ENCODE measurements at regions not wholly inside any gene's neighbourhood (a gene's known extent, or its start where the extent isn't known, plus 50 kb on each side); places are given as distances from the start of the nearest gene placed in this dataset.
A peak's percentile ranks its signal among the peaks of the same experiment; 100 is the strongest.

GRCh38 chr1:87202451-87202850 is 126.2 kb upstream of the LMO4 start:
- no peaks in the 10 kb centered on the region for H3K9me3 ChIP-seq
- in situ Hi-C loops (cut with MboI; ENCODE audit: low sequenced_read_pairs) = no loop called here
- H3K36me3 ChIP-seq (replicated peaks) = no peaks in the 10 kb centered on the region
- no peak overlapping the region for H3K4me3 ChIP-seq
- DNase-seq (ENCODE audit: low spot score in 2 of 2) = no peak
- no peaks in the 10 kb centered on the region; the same call in 1 of the 2 replicates for H3K27me3 ChIP-seq (ENCODE audit: low read depth)
- no peaks in the 10 kb centered on the region for H3K4me1 ChIP-seq

GRCh38 chr1:87202922-87203655 is 125.6 kb upstream of the LMO4 start:
- Histone ChIP-seq H3K36me3 (replicated peaks) (no peaks in the 10 kb centered on the region), H3K4me1 (no peaks in the 10 kb centered on the region), H3K4me3 (no peak overlapping the region), H3K27me3 (ENCODE audit: low read depth) (no peaks in the 10 kb centered on the region; the same call in 1 of the 2 replicates), H3K9me3 (no peaks in the 10 kb centered on the region)
- in situ Hi-C loops (cut with MboI; ENCODE audit: low sequenced_read_pairs) = no loop called here
- DNase-seq (ENCODE audit: low spot score in 2 of 2) = no peak

- no peak for DNase-seq (ENCODE audit: low spot score in 2 of 2)
- in situ Hi-C loops (cut with MboI; ENCODE audit: low sequenced_read_pairs) = no loop called here
- H3K4me3 ChIP-seq = no peak overlapping the region
- H3K27me3 ChIP-seq (ENCODE audit: low read depth) = no peaks in the 10 kb centered on the region; the same call in 1 of the 2 replicates
- H3K9me3 ChIP-seq = no peaks in the 10 kb centered on the region
- H3K36me3 ChIP-seq (replicated peaks) = no peaks in the 10 kb centered on the region
- H3K4me1 ChIP-seq = no peaks in the 10 kb centered on the region
These were observed 124.8 kb upstream of the LMO4 start for GRCh38 chr1:87203904-87204303.

- Histone ChIP-seq H3K36me3 (replicated peaks) (no peaks in the 10 kb centered on the region), H3K4me3 (no peak overlapping the region), H3K27me3 (ENCODE audit: low read depth) (no peaks in the 10 kb centered on the region; the same call in 1 of the 2 replicates), H3K4me1 (no peaks in the 10 kb centered on the region), H3K9me3 (no peaks in the 10 kb centered on the region)
- peak in 1 of 2 experiments; percentile 11 for DNase-seq (ENCODE audit: low spot score in 2 of 2)
- in situ Hi-C loops (cut with MboI; ENCODE audit: low sequenced_read_pairs) = no loop called here
These were observed 124.2 kb upstream of the LMO4 start for GRCh38 chr1:87204441-87204840.

GRCh38 chr1:87204921-87205320 is 123.8 kb upstream of the LMO4 start:
- no peaks in the 10 kb centered on the region for H3K4me1 ChIP-seq
- DNase-seq (ENCODE audit: low spot score in 2 of 2) = no peak
- in situ Hi-C loops (cut with MboI; ENCODE audit: low sequenced_read_pairs) = no loop called here
- H3K4me3 ChIP-seq = no peak overlapping the region
- no peaks in the 10 kb centered on the region; the same call in 1 of the 2 replicates for H3K27me3 ChIP-seq (ENCODE audit: low read depth)
- no peaks in the 10 kb centered on the region for H3K9me3 ChIP-seq
- H3K36me3 ChIP-seq (replicated peaks) = no peaks in the 10 kb centered on the region

- in situ Hi-C loops (cut with MboI; ENCODE audit: low sequenced_read_pairs) = no loop called here
- no peaks in the 10 kb centered on the region for H3K4me1 ChIP-seq
- H3K9me3 ChIP-seq = no peaks in the 10 kb centered on the region
These were observed 122.4 kb upstream of the LMO4 start for GRCh38 chr1:87206044-87206831.

GRCh38 chr1:87208080-87208479 is 120.6 kb upstream of the LMO4 start:
- in situ Hi-C loops (cut with MboI; ENCODE audit: low sequenced_read_pairs) = no loop called here
- Histone ChIP-seq H3K36me3 (replicated peaks) (no peaks in the 10 kb centered on the region), H3K9me3 (no peaks in the 10 kb centered on the region), H3K4me1 (no peaks in the 10 kb centered on the region), H3K27me3 (ENCODE audit: low read depth) (no peaks in the 10 kb centered on the region; the same call in 1 of the 2 replicates), H3K4me3 (no peak overlapping the region)
- no peak for DNase-seq (ENCODE audit: low spot score in 2 of 2)

More at GRCh38 chr1:87206044-87206831, 122.4 kb upstream of the LMO4 start:
- no peak for DNase-seq (ENCODE audit: low spot score in 2 of 2)
- H3K36me3 ChIP-seq (replicated peaks) = no peaks in the 10 kb centered on the region
- H3K27me3 ChIP-seq (ENCODE audit: low read depth) = no peaks in the 10 kb centered on the region; the same call in 1 of the 2 replicates
- no peak overlapping the region for H3K4me3 ChIP-seq

GRCh38 chr1:87208931-87209330 is 119.7 kb upstream of the LMO4 start:
- in situ Hi-C loops (cut with MboI; ENCODE audit: low sequenced_read_pairs) = no loop called here
- no peak for DNase-seq (ENCODE audit: low spot score in 2 of 2)
- Histone ChIP-seq H3K27me3 (ENCODE audit: low read depth) (no peaks in the 10 kb centered on the region; the same call in 1 of the 2 replicates), H3K9me3 (no peaks in the 10 kb centered on the region), H3K36me3 (replicated peaks) (no peaks in the 10 kb centered on the region), H3K4me3 (no peak overlapping the region), H3K4me1 (no peaks in the 10 kb centered on the region)

- Histone ChIP-seq H3K4me1 (no peaks in the 10 kb centered on the region), H3K4me3 (no peak overlapping the region), H3K36me3 (replicated peaks) (no peaks in the 10 kb centered on the region), H3K9me3 (no peaks in the 10 kb centered on the region), H3K27me3 (ENCODE audit: low read depth) (no peaks in the 10 kb centered on the region; the same call in 1 of the 2 replicates)
- in situ Hi-C loops (cut with MboI; ENCODE audit: low sequenced_read_pairs) = no loop called here
- DNase-seq (ENCODE audit: low spot score in 2 of 2) = no peak
These were observed 118.5 kb upstream of the LMO4 start for GRCh38 chr1:87210151-87210550.

GRCh38 chr1:87212431-87213134 is 116.1 kb upstream of the LMO4 start:
- no peak overlapping the region for H3K4me3 ChIP-seq
- no peaks in the 10 kb centered on the region for H3K4me1 ChIP-seq
- no peaks in the 10 kb centered on the region for H3K9me3 ChIP-seq
- H3K36me3 ChIP-seq (replicated peaks) = no peaks in the 10 kb centered on the region
- H3K27me3 ChIP-seq (ENCODE audit: low read depth) = no peaks in the 10 kb centered on the region
- in situ Hi-C loops (cut with MboI; ENCODE audit: low sequenced_read_pairs) = no loop called here
- DNase-seq (ENCODE audit: low spot score in 2 of 2) = no peak

- Histone ChIP-seq H3K27me3 (ENCODE audit: low read depth) (no peaks in the 10 kb centered on the region), H3K4me1 (no peaks in the 10 kb centered on the region), H3K4me3 (no peak overlapping the region), H3K9me3 (no peaks in the 10 kb centered on the region), H3K36me3 (replicated peaks) (no peaks in the 10 kb centered on the region)
- DNase-seq (ENCODE audit: low spot score in 2 of 2) = no peak
- in situ Hi-C loops (cut with MboI; ENCODE audit: low sequenced_read_pairs) = no loop called here
These were observed 115.6 kb upstream of the LMO4 start for GRCh38 chr1:87213135-87213515.

GRCh38 chr1:87215592-87215991 is 113.1 kb upstream of the LMO4 start:
- no peak for DNase-seq (ENCODE audit: low spot score in 2 of 2)
- Histone ChIP-seq H3K9me3 (no peaks in the 10 kb centered on the region), H3K4me3 (no peak overlapping the region), H3K27me3 (ENCODE audit: low read depth) (no peaks in the 10 kb centered on the region), H3K4me1 (no peaks in the 10 kb centered on the region), H3K36me3 (replicated peaks) (no peaks in the 10 kb centered on the region)
- in situ Hi-C loops (cut with MboI; ENCODE audit: low sequenced_read_pairs) = no loop called here

GRCh38 chr1:87218618-87219017 is 110.1 kb upstream of the LMO4 start:
- Histone ChIP-seq H3K4me1 (no peaks in the 10 kb centered on the region), H3K9me3 (no peaks in the 10 kb centered on the region), H3K4me3 (no peak overlapping the region), H3K27me3 (ENCODE audit: low read depth) (no peaks in the 10 kb centered on the region), H3K36me3 (replicated peaks) (no peaks in the 10 kb centered on the region)
- in situ Hi-C loops (cut with MboI; ENCODE audit: low sequenced_read_pairs) = no loop called here
- no peak for DNase-seq (ENCODE audit: low spot score in 2 of 2)

- Histone ChIP-seq H3K27me3 (ENCODE audit: low read depth) (no peaks in the 10 kb centered on the region), H3K4me1 (no peaks in the 10 kb centered on the region), H3K36me3 (replicated peaks) (no peaks in the 10 kb centered on the region), H3K4me3 (no peak overlapping the region), H3K9me3 (no peaks in the 10 kb centered on the region)
- DNase-seq (ENCODE audit: low spot score in 2 of 2) = no peak
- in situ Hi-C loops (cut with MboI; ENCODE audit: low sequenced_read_pairs) = no loop called here
These were observed 109.5 kb upstream of the LMO4 start for GRCh38 chr1:87219141-87219540.
